ENCODE measurements at regions not wholly inside any gene's neighbourhood (a gene's known extent, or its start where the extent isn't known, plus 50 kb on each side); places are given as distances from the start of the nearest gene placed in this dataset.

- TF ChIP-seq CTCF (IDR thresholded peaks at IDR 0.05; ENCODE audit: low read depth, low read length) (no peak), EZH2phosphoT487 (IDR thresholded peaks at IDR 0.05; ENCODE audit: low read depth) (no peak)
Measured at GRCh38 chr12:84243686-84244085, 668.9 kb downstream of the SLC6A15 start.
